ENCODE measurements at regions not wholly inside any gene's neighbourhood (a gene's known extent, or its start where the extent isn't known, plus 50 kb on each side); places are given as distances from the start of the nearest gene placed in this dataset.

DNA sequence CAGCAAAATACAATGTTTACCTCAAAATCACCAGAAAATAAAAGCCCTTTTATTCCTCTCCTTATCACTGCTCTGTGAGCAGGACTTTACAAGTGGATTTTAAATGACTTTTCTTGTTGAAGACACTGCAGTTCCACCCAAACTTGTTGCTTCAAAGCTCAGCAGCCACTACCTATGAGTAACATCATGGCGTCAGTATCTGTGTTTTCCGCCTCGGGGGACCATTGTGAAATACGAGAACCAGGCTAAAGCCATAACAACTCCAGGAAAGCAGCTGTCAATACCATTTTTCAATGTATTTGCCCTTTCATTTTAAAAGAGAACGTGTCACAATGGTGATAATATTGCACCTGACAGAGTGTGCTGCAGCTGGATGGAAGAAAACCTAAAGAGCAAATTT lies 284.0 kb upstream of the RNF32 start:
- TF ChIP-seq, protein P1, sequence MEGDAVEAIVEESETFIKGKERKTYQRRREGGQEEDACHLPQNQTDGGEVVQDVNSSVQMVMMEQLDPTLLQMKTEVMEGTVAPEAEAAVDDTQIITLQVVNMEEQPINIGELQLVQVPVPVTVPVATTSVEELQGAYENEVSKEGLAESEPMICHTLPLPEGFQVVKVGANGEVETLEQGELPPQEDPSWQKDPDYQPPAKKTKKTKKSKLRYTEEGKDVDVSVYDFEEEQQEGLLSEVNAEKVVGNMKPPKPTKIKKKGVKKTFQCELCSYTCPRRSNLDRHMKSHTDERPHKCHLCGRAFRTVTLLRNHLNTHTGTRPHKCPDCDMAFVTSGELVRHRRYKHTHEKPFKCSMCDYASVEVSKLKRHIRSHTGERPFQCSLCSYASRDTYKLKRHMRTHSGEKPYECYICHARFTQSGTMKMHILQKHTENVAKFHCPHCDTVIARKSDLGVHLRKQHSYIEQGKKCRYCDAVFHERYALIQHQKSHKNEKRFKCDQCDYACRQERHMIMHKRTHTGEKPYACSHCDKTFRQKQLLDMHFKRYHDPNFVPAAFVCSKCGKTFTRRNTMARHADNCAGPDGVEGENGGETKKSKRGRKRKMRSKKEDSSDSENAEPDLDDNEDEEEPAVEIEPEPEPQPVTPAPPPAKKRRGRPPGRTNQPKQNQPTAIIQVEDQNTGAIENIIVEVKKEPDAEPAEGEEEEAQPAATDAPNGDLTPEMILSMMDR (IDR thresholded peaks at IDR 0.05) = no peak
- no peak for TF ChIP-seq EZH2 (IDR thresholded peaks at IDR 0.05; ENCODE audit: borderline replicate concordance, insufficient read depth, low read depth, low read length, poor library complexity, severe bottlenecking)

Measured in B cell (primary cell).